ENCODE measurements at regions not wholly inside any gene's neighbourhood (a gene's known extent, or its start where the extent isn't known, plus 50 kb on each side); places are given as distances from the start of the nearest gene placed in this dataset.

DNA sequence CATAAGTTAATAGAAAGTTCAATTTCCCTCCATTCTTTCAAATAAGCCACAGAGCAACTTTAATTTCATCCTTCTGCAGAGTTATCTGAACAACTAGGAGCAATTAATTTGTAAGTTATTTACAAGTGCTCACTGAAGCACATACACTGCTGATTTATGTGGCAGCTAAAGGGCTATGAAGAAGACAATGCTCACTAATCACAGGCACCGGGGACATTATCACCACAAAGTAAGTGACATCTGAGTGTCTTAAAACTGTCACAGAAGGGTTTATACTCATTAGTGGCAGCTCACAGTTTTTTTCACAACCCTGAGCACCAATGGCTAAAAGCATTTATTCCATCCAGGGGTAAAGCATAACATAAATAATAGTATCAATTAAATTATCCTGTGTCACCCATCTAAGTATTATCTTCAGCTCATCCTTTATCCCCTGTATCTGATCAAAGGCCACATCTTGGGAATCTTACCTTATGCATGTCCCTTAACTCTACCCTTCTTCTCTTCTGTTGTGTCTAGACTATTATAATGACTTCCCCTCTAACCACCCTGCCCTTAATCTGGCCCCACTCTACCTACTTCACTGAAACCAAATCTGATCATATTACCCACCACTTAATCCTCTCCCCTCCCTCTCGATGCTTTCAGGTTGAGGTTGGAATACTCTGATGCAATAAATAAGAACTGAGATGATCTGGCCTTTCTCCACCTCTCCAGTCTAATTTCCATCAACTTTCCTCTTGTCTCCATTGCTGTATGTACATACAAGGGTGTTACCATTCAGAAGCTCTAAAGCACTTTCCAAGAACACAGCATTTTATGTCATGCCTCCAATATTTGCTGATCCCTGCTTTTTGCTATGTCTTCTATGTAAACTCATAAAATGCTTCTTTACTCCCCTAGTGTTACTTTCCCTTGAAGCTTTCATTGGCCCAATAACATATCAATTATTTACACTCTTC, 252.7 kb downstream of the CASP12 start:
- Mint-ChIP-seq H3K36me3 (no peaks in the 10 kb centered on the region), H3K27me3 (no peaks in the 10 kb centered on the region), H3K4me3 (no peak overlapping the region), H3K4me1 (no peaks in the 10 kb centered on the region), H3K27ac (no peak overlapping the region), H3K9me3 (peaks cover 6 to 7% of the 10 kb centered on the region in 2 donors)
- DNase-seq: no peak
- no peak for ATAC-seq (replicated peaks)

DNA sequence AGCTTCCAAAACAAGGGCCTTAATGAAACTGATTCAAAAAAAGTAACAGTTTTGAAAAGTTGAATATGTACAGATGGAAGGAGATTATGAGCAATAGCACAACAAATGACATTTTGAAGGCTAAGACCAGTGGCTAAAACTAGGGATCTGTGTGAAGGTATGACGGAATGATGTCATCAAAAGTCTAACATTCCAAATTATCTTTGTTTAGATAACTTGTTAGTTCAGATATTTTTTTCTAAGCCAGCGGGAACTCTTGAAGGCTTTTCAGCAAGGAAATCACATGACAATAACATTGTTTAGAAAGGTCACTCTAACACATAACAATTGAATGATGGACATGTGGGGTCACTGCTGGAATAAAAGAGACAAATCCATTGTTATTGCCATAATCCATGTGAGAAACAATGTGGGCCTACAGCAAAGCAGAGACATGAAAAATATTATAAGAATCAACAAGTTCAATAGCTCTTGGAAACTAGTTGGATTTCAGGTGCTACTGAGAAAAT, 260.5 kb downstream of the CASP12 start:
- H3K9me3 Mint-ChIP-seq: no peaks in the 10 kb centered on the region
- no peaks in the 10 kb centered on the region for H3K27me3 Mint-ChIP-seq
- H3K36me3 Mint-ChIP-seq: no peaks in the 10 kb centered on the region
- ATAC-seq (replicated peaks): no peak
- DNase-seq: no peak
- H3K4me1 Mint-ChIP-seq: no peaks in the 10 kb centered on the region
- H3K4me3 Mint-ChIP-seq: no peak overlapping the region
- H3K27ac Mint-ChIP-seq: no peak overlapping the region

DNA sequence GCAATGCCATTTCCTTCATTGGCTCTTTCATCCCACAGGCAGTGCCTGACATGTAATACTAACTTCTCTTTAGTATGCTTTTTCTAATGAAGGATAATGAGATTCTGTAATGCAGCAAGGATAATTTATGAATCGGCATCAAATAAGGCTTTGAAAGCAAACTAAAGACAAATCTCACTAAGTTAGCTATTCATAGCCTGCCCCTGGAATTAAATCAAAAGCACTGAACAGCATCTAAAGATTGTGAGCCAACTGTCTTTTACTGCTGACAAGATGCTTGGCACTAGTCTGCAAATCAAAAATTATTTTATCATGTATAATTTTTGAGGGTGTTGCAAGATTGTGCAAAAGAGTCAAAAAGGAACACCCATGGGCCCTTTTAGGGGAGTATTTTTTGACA, 265.0 kb downstream of the CASP12 start:
- no peak overlapping the region for H3K27ac Mint-ChIP-seq
- no peaks in the 10 kb centered on the region for H3K36me3 Mint-ChIP-seq
- DNase-seq: no peak
- no peak overlapping the region for H3K4me3 Mint-ChIP-seq
- no peaks in the 10 kb centered on the region for H3K4me1 Mint-ChIP-seq
- no peaks in the 10 kb centered on the region for H3K27me3 Mint-ChIP-seq
- no peak for ATAC-seq (replicated peaks)
- no peaks in the 10 kb centered on the region for H3K9me3 Mint-ChIP-seq

DNA sequence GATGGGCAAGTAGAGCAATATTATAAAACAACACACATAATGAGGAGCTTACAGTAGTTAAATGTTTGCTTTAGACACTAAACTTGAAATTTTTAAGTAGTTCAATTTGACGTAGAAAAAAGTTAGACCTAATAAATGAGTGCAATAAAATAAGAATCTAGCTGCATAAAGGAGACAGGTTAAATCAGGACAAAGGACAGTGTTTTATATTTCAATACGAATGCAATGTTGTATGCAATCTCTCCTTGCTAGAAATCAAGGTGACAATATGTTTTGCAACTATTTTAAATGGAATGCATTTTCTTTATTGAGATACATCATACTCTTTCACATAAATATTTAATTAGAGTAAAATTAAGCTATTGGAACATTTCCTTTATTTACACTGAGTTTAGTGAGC, 267.9 kb downstream of the CASP12 start:
- Mint-ChIP-seq H3K4me1 (no peaks in the 10 kb centered on the region), H3K4me3 (no peak overlapping the region), H3K36me3 (no peaks in the 10 kb centered on the region), H3K27ac (no peak overlapping the region), H3K9me3 (no peaks in the 10 kb centered on the region), H3K27me3 (no peaks in the 10 kb centered on the region)
- ATAC-seq (replicated peaks): no peak
- no peak for DNase-seq

DNA sequence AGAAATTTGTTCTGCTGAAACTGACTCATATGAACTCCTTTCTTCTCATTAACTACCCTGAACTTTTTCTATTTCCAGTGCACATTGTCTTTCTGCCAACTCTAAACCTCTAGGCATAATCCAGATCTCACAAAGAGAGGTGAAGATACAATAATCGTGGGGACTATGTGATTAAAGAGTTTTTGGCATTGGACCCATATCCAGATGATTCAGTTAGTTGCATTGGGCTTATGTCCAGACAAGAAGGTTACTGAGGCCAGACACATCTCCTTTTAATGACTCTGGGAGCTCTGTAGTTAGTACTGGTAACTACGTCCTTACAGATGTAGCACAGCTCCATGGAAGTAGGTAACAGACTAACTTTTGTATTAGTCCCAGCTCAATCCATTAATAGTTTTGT, 273.0 kb downstream of the CASP12 start:
- DNase-seq (no peak), ATAC-seq (replicated peaks) (no peak)
- peaks cover 0 to 2% of the 10 kb centered on the region in 2 donors for H3K4me1 Mint-ChIP-seq
- H3K4me3 Mint-ChIP-seq: no peak overlapping the region
- H3K27me3 Mint-ChIP-seq: no peaks in the 10 kb centered on the region
- no peaks in the 10 kb centered on the region for H3K36me3 Mint-ChIP-seq
- no peak overlapping the region for H3K27ac Mint-ChIP-seq
- no peaks in the 10 kb centered on the region for H3K9me3 Mint-ChIP-seq

DNA sequence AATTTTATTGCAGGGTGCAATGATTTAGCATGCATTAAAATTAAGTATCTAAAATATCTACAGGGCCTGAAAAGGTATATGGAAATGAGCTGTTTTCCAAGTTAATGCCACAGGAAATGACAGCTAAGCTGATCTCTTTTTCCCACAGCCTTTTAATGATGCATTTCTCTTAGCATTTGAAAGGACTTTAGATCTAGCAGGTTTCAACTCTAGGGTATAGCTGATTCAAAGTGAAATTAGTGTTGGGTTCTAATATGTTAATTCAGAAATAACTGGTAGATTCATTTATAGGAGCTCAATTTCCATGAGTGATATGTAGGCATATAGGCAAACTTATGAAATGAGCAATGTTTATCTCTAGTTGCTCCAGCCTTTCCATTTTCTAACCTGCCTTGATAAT, 274.2 kb downstream of the CASP12 start:
- no peak overlapping the region for H3K4me3 Mint-ChIP-seq
- H3K27me3 Mint-ChIP-seq: no peaks in the 10 kb centered on the region
- no peaks in the 10 kb centered on the region for H3K9me3 Mint-ChIP-seq
- DNase-seq: no peak
- H3K4me1 Mint-ChIP-seq: peaks cover 0 to 2% of the 10 kb centered on the region in 2 donors
- no peaks in the 10 kb centered on the region for H3K36me3 Mint-ChIP-seq
- H3K27ac Mint-ChIP-seq: no peak overlapping the region
- peak; percentile 27 to 44 for ATAC-seq (replicated peaks)

DNA sequence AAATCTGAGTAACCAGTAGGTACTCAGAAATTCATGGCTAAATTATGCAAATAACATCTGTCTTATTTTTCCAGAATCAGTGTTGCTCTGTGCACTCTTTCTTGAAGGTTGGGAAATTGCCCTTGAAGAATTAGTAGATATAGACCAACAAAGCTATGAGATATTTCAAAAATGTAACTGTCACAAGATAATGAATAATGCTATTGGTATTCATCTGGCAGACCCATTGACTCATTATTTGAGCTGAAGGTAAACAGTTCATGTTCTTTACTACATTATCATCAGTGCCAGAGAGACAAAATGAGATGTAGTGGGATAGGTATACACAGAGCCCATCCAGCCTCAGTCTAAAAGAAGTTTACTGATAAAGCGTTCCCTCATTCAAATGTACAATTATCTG, 274.7 kb downstream of the CASP12 start:
- Mint-ChIP-seq H3K4me3 (no peak overlapping the region), H3K4me1 (peaks cover 0 to 2% of the 10 kb centered on the region in 2 donors), H3K27ac (no peak overlapping the region), H3K9me3 (no peaks in the 10 kb centered on the region), H3K36me3 (no peaks in the 10 kb centered on the region), H3K27me3 (no peaks in the 10 kb centered on the region)
- no peak for ATAC-seq (replicated peaks)
- no peak for DNase-seq

DNA sequence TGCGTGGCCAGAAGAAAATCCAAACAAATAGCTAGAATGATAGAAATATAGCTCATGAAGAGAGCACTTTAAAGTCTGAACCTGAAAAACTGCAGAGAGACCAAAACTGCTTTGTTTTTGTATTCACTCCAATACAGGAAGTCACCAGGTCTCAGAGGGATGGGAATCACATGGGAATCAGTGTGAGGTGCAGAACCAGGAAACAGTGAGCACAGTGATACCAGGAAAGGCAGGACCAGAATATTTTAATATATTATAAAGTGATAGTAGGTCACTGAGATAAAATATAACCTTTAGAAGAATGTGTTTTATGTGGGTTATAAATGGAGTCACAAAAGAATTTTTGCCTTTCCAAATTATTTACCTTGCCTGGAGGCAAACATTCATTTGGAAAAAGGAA, 277.3 kb downstream of the CASP12 start:
- H3K9me3 Mint-ChIP-seq: peaks cover 0 to 5% of the 10 kb centered on the region in 2 donors
- DNase-seq: no peak
- peaks cover 0 to 11% of the 10 kb centered on the region in 2 donors for H3K27me3 Mint-ChIP-seq
- H3K4me1 Mint-ChIP-seq: peaks cover 0 to 2% of the 10 kb centered on the region in 2 donors
- no peak for ATAC-seq (replicated peaks)
- H3K27ac Mint-ChIP-seq: no peak overlapping the region
- H3K4me3 Mint-ChIP-seq: no peak overlapping the region
- H3K36me3 Mint-ChIP-seq: no peaks in the 10 kb centered on the region

DNA sequence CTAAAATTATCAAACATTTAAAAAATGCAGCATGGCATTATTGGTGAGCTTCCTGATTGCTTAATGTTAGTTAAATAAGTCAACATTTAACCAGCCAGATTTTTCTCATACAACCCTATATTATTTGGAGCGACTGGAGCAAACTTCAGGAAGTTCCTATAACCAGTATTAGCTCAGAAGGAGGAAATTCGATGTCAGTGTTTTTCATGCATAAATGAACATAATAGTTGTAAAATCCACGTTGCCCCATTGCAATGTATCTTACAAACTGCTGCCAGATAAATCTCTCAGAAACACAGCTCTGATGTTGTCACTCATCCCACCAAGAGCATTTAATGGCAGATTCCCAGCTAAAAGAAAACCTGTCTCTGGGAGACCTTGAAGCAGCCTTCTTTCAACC, 278.5 kb downstream of the CASP12 start:
- ATAC-seq (replicated peaks): no peak
- peaks cover 0 to 2% of the 10 kb centered on the region in 2 donors for H3K4me1 Mint-ChIP-seq
- H3K4me3 Mint-ChIP-seq: no peak overlapping the region
- no peak for DNase-seq
- H3K9me3 Mint-ChIP-seq: peaks cover 0 to 5% of the 10 kb centered on the region in 2 donors
- H3K36me3 Mint-ChIP-seq: no peaks in the 10 kb centered on the region
- H3K27me3 Mint-ChIP-seq: peaks cover 0 to 15% of the 10 kb centered on the region in 2 donors
- H3K27ac Mint-ChIP-seq: no peak overlapping the region

DNA sequence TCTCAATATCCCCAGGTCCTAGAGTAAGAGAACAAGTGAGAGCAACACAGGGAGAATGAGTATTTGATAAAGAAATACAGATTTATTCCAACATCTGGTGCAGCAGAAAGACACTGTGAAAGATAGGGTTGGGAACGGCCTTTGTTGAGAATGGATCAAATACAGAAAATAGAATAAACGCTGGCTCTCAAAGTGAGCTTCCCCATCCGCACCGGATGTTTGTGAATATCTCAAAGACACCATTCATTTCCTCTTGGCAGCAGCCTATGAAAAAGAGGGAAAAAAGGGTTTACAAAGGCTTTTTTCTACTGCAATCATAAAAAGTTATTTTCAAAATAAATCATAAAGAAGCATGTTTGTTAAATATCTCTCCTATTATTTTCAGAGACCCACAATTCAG, 279.3 kb downstream of the CASP12 start:
- peaks cover 0 to 15% of the 10 kb centered on the region in 2 donors for H3K27me3 Mint-ChIP-seq
- H3K4me3 Mint-ChIP-seq: no peak overlapping the region
- no peak overlapping the region for H3K27ac Mint-ChIP-seq
- no peak for DNase-seq
- peaks cover 0 to 5% of the 10 kb centered on the region in 2 donors for H3K9me3 Mint-ChIP-seq
- H3K36me3 Mint-ChIP-seq: no peaks in the 10 kb centered on the region
- no peaks in the 10 kb centered on the region for H3K4me1 Mint-ChIP-seq
- ATAC-seq (replicated peaks): no peak

DNA sequence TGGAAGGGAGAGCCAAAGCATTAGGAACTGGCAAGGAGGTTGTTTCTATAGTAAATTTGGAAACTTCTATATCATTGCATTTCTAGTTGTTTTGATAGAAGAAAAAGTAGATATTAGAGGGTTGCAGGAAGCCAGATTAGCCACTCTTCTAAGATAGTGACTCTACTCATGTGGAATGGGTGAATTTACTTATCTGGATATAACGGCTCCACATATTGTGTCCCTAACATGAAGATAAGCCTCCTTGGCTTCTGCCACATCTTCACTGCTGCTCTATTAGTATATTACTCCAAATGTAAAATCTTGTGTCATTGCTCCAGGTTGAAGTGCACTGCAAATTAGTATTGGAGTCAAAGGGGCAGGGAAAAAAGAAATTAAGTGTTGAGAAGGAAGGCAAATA, 283.3 kb downstream of the CASP12 start:
- Mint-ChIP-seq H3K4me1 (no peaks in the 10 kb centered on the region), H3K4me3 (no peak overlapping the region), H3K27me3 (peaks cover 0 to 15% of the 10 kb centered on the region in 2 donors), H3K36me3 (no peaks in the 10 kb centered on the region), H3K27ac (no peak overlapping the region), H3K9me3 (peaks cover 0 to 5% of the 10 kb centered on the region in 2 donors)
- DNase-seq (no peak), ATAC-seq (replicated peaks) (no peak)

DNA sequence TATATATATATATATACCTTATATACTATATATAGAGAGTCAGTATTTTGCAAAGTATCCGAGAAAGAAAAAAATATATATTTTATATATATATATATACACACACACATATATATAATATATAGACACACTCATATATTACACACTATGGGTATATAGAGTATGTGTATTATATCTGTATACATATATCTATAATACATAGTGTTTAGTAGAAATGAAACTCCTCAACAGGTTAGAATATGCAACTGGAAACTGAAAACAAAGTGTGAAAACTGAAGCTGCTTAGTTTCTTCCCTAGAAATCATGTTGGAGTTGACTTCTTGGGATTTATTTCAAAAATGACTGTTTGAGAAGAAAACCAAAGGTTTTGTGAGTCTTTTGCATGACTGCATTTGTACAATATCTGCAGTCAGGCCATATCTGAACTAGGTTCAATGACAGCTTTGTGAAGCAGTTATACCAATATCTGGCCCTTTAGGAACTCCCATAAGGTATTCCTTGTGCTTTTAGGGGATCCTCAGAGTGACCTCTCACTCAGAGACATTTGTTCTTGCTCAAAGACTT, 284.1 kb downstream of the CASP12 start:
- peaks cover 0 to 5% of the 10 kb centered on the region in 2 donors for H3K9me3 Mint-ChIP-seq
- ATAC-seq (replicated peaks) (no peak), DNase-seq (no peak)
- H3K27me3 Mint-ChIP-seq: peaks cover 0 to 15% of the 10 kb centered on the region in 2 donors
- H3K36me3 Mint-ChIP-seq: no peaks in the 10 kb centered on the region
- no peak overlapping the region for H3K27ac Mint-ChIP-seq
- H3K4me3 Mint-ChIP-seq: no peak overlapping the region
- H3K4me1 Mint-ChIP-seq: peaks cover 0 to 6% of the 10 kb centered on the region in 2 donors

DNA sequence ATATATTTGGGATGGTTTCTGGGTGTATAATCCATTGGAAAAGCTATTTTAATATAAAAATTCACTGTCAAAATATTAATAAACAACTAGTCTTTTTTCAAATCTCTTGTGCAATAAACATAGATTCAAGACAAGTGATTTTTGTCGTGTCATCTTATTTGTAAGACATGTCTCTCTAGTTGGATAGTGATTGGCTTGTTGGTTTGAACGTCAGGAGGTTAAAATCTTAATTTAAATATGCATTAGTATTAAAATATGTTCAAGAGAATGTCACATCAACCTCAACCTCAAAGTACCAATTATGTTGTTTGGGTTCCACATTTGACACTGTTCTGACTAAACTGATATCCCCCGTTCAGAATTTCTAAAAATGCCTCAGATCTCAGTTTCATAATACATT, 287.6 kb downstream of the CASP12 start:
- DNase-seq (no peak), ATAC-seq (replicated peaks) (no peak)
- peaks cover 0 to 8% of the 10 kb centered on the region in 2 donors for H3K4me1 Mint-ChIP-seq
- no peak overlapping the region for H3K27ac Mint-ChIP-seq
- H3K4me3 Mint-ChIP-seq: no peak overlapping the region
- no peaks in the 10 kb centered on the region for H3K36me3 Mint-ChIP-seq
- H3K9me3 Mint-ChIP-seq: no peaks in the 10 kb centered on the region
- H3K27me3 Mint-ChIP-seq: peaks cover 0 to under 1% of the 10 kb centered on the region in 2 donors

DNA sequence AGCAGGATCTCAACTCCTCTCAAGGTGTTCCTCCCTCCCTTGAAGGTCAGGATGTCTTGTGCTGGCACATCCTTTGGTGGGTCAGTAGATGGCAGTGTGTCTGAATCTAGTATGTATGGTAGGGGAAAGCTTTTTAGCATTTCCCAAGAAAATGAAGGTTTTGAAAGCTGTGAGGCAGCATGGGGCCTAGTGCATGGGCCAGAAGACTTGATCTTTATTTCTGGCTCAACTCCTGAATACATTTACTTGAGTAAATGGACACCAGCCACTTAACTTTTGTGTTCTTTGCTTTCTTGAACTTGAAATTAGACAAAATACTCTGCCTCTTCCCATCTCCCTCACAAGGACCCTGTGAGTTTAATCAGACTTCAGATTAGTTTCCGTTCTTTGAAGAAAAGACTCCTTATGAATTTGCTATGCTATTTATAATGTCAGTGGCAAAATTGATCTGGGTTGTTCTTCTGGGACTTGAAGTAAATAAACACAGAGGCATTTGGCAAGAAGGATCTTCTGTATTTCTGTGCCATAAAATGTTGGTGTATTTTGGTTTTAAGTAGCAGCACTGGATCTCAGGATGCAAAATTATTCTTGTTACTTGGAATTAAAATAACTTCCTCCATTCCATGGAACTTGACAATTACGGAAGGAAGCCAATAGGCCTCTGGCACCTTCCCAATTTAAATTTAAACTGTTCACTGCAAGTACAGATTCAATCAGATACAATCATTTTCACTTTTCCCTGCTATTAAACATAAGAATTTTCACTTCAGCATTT, 288.8 kb downstream of the CASP12 start:
- no peak overlapping the region for H3K4me3 Mint-ChIP-seq
- DNase-seq (peak; percentile 11), ATAC-seq (replicated peaks) (peak; percentile 96)
- H3K27me3 Mint-ChIP-seq: no peaks in the 10 kb centered on the region
- no peaks in the 10 kb centered on the region for H3K9me3 Mint-ChIP-seq
- no peak overlapping the region for H3K27ac Mint-ChIP-seq
- H3K4me1 Mint-ChIP-seq: peaks cover 0 to 8% of the 10 kb centered on the region in 2 donors
- no peaks in the 10 kb centered on the region for H3K36me3 Mint-ChIP-seq

Data from stimulated activated naive B cell treated with anti-CD40 and anti-IgM and Interleukin-4, amounts not matched to agents 10 μg/mL and 1 μg/mL and 100 μg/mL, for 72 hours (primary cell).